RWPE2 (cell line): ENCODE measurements at regions not wholly inside any gene's neighbourhood (a gene's known extent, or its start where the extent isn't known, plus 50 kb on each side); places are given as distances from the start of the nearest gene placed in this dataset.

Experiments
- ATAC-seq: fragments of 200-7000 bp; cut with Tn5 transposase; 3 replicates; pipeline ENCODE4 v1.9.1; 2021; ENCODE audit warnings: low read depth
- DNase-seq: peaks from one replicate; pipeline ENCODE4 v3.0.0-alpha.2; 2020; ENCODE audit warnings: low spot score
- H3K27ac ChIP-seq: fragments of 450-650 bp; 2 replicates; pipeline ENCODE4 v1.5.1; 2017; ENCODE audit warnings: mild to moderate bottlenecking; ENCODE audit not compliant: poor library complexity, severe bottlenecking
- H3K27me3 ChIP-seq: fragments of 250-450 bp; sonication (Bioruptor Pico); 2 replicates; pipeline ENCODE4 v1.5.1; 2021; ENCODE audit warnings: mild to moderate bottlenecking, moderate library complexity; ENCODE audit not compliant: insufficient read depth, poor library complexity, severe bottlenecking
- H3K36me3 ChIP-seq: fragments of 250-450 bp; sonication (Bioruptor Pico); 2 replicates; pipeline ENCODE4 v1.5.1; 2020; ENCODE audit warnings: low read depth, mild to moderate bottlenecking, moderate library complexity
- H3K4me1 ChIP-seq: fragments of 250-450 bp; sonication (Bioruptor Pico); 2 replicates; pipeline ENCODE4 v1.5.1; 2021; ENCODE audit warnings: mild to moderate bottlenecking, moderate library complexity; ENCODE audit not compliant: insufficient read depth, poor library complexity, severe bottlenecking
- H3K4me3 ChIP-seq: fragments of 250-450 bp; sonication (Bioruptor Pico); 2 replicates; pipeline ENCODE4 v1.5.1; 2021; ENCODE audit warnings: mild to moderate bottlenecking, moderate library complexity; ENCODE audit not compliant: severe bottlenecking
- H3K9me3 ChIP-seq: fragments of 250-450 bp; sonication (Bioruptor Pico); 2 replicates; pipeline ENCODE4 v1.5.1; 2021; ENCODE audit warnings: mild to moderate bottlenecking, moderate library complexity; ENCODE audit not compliant: severe bottlenecking
- TF ChIP-seq, protein P1 (sequence below): fragments of 450-650 bp; IDR thresholded peaks from one replicate; pipeline ENCODE4 v1.5.1; 2017; ENCODE audit warnings: mild to moderate bottlenecking, moderate library complexity; ENCODE audit not compliant: poor library complexity, severe bottlenecking

DNA sequence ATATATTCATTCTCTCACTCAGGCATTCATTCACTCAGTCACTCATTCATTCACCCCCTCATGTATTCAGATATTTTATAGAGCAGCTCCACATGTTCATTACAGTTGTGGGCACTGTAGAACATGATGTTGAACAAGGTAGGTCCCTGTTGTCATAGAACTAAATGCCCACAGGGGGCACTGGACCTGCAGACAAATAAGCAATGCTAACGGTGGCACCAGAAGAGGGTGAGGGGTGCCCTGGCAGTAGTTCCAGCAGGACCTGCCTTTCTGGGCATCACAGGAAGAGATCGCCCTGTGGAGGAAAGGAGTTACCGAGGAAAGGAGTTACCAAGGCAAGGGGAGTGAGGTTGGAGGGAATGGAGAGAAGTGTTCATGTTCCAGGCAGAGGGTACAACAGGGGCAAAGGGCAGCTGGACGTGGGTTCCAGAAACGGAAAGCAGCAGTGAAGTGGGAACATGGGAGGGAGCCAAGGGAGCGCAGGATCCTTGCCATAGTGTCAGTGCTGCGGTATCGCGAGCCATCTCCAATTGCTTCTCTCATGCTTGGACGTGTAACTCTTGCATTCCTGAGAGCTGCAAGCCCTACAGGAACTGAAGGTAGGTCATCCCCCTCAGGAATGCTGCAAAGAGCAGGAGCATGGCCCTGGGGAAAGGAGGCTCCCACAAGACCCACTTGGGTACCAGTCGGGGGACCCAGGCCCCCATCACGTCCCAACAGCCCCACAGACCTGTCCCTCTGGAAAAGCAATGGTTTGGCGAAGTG is 128.2 kb downstream of the EDN3 start:
- DNase-seq = no peak
- TF ChIP-seq, protein P1, sequence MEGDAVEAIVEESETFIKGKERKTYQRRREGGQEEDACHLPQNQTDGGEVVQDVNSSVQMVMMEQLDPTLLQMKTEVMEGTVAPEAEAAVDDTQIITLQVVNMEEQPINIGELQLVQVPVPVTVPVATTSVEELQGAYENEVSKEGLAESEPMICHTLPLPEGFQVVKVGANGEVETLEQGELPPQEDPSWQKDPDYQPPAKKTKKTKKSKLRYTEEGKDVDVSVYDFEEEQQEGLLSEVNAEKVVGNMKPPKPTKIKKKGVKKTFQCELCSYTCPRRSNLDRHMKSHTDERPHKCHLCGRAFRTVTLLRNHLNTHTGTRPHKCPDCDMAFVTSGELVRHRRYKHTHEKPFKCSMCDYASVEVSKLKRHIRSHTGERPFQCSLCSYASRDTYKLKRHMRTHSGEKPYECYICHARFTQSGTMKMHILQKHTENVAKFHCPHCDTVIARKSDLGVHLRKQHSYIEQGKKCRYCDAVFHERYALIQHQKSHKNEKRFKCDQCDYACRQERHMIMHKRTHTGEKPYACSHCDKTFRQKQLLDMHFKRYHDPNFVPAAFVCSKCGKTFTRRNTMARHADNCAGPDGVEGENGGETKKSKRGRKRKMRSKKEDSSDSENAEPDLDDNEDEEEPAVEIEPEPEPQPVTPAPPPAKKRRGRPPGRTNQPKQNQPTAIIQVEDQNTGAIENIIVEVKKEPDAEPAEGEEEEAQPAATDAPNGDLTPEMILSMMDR = peak; percentile 35
- H3K4me1 ChIP-seq = no peaks in the 10 kb centered on the region
- H3K9me3 ChIP-seq = no peaks in the 10 kb centered on the region
- ATAC-seq = peak; percentile 69
- no peak overlapping the region for H3K4me3 ChIP-seq
- H3K36me3 ChIP-seq = no peaks in the 10 kb centered on the region
- H3K27ac ChIP-seq = no peak overlapping the region
- H3K27me3 ChIP-seq = no peaks in the 10 kb centered on the region

DNA sequence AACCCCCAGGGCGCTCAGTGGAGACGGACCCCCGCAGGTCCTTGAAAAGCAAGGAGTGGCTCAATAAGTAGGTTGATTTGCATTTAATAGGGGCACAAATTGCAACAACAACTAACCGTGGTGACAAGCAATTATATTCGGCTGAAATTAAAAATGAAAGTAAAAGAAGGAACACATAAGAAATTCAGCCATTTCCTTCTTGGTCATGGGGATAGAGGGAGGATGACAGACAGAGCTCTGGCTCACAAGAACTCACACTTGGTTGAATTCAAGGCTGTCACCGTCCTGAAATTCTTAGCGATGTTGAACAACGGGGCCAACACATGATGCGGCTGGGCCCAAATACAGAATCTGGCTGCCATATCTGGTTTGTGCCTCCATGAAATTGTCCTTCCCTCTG is 129.0 kb downstream of the EDN3 start:
- no peaks in the 10 kb centered on the region for H3K4me1 ChIP-seq
- no peaks in the 10 kb centered on the region for H3K9me3 ChIP-seq
- ATAC-seq (no peak; the same call in 2 of the 3 replicates), DNase-seq (no peak)
- H3K27me3 ChIP-seq = no peaks in the 10 kb centered on the region
- no peak overlapping the region for H3K27ac ChIP-seq
- H3K4me3 ChIP-seq = no peak overlapping the region
- H3K36me3 ChIP-seq = no peaks in the 10 kb centered on the region
- TF ChIP-seq, protein P1 = no peak

DNA sequence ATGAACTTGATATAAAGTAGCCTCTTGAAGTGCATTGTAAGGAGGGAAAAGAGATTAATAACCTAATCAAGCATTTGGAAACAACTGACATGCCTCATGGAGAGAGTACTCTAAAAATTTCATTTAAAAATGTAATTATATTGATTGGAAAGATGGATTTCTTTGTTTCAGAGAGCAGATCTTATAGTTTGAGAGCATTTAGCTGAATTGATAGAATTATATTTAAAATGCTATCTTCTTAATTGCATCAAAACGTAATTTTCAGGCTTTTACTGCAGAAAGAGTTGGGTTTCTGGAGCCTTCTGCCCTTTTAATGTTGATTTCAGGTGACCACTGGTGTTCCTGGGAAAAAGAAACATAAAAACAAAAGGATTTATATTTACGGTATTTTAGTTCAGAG is 130.6 kb downstream of the EDN3 start:
- H3K27me3 ChIP-seq = no peaks in the 10 kb centered on the region
- no peaks in the 10 kb centered on the region for H3K9me3 ChIP-seq
- ATAC-seq (no peak), DNase-seq (no peak)
- TF ChIP-seq, protein P1 = no peak
- peaks cover 3% of the 10 kb centered on the region for H3K4me1 ChIP-seq
- no peak overlapping the region for H3K4me3 ChIP-seq
- H3K36me3 ChIP-seq = no peaks in the 10 kb centered on the region
- H3K27ac ChIP-seq = no peak overlapping the region

DNA sequence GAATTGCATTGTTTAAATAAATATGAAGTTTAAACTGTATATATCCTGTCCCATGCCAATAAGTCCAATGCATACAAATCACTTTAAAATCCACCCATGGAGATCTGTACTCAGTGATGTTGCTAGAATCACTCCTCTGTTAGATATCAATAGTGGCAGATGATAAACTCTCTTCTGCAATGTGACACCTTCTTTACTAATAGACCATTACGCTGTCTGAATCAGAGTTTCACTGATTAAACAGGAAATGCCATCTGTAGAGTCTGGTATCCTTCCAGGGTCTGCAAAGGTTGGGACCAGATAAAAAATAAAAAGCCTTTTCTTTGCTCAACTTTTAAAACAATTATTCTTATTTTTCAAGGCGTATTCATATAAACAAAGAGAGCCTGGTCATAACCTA is 134.5 kb downstream of the EDN3 start:
- H3K36me3 ChIP-seq = no peaks in the 10 kb centered on the region
- no peaks in the 10 kb centered on the region for H3K27me3 ChIP-seq
- TF ChIP-seq, protein P1 = no peak
- DNase-seq (no peak), ATAC-seq (peak; percentile 93)
- peak overlapping the region; percentile 11 for H3K27ac ChIP-seq
- no peak overlapping the region for H3K4me3 ChIP-seq
- H3K4me1 ChIP-seq = peaks cover 3% of the 10 kb centered on the region
- no peaks in the 10 kb centered on the region for H3K9me3 ChIP-seq

DNA sequence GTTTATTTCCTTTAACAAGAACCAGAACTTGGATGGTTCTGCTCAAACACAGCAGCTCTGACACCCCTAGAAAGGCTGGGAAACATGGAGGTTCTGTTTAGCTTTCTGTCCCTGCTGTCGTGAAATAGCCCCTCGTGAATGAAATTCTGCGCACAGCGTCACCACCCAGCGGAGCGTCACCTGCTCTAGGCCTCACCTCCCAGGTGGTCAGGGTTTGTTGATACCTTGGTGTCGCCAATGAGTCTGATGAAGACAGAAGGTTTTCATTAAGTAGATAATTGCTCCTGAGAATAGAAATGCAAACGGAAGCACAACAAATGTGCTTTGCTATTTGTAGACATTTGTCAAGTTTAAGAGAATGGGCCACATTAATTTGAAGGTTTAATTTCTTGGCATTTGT is 135.1 kb downstream of the EDN3 start:
- Histone ChIP-seq H3K27ac (peak overlapping the region; percentile 11), H3K4me1 (peaks cover 3% of the 10 kb centered on the region), H3K27me3 (no peaks in the 10 kb centered on the region), H3K9me3 (no peaks in the 10 kb centered on the region), H3K36me3 (no peaks in the 10 kb centered on the region), H3K4me3 (no peak overlapping the region)
- DNase-seq = no peak
- ATAC-seq = no peak
- TF ChIP-seq, protein P1 = no peak
